ENCODE measurements at regions not wholly inside any gene's neighbourhood (a gene's known extent, or its start where the extent isn't known, plus 50 kb on each side); places are given as distances from the start of the nearest gene placed in this dataset.

GRCh38 chr2:128503399-128504245 lies 185.0 kb upstream of the HS6ST1 start:
- WGBS, 2 donors: 81 to 85% methylated on average over 17 to 19 of the region's 19 CpGs
- DNase-seq: no peak
- no peaks in the 10 kb centered on the region for H3K9me3 ChIP-seq
- no peak overlapping the region for H3K27ac ChIP-seq
- no peak overlapping the region for H3K4me3 ChIP-seq (replicated peaks in 1 of 3)
- no peaks in the 10 kb centered on the region for H3K27me3 ChIP-seq
- no peaks in the 10 kb centered on the region for H3K36me3 ChIP-seq
- no peak for TF ChIP-seq POLR2A (IDR thresholded peaks at IDR 0.05)
- no peak for TF ChIP-seq CTCF (IDR thresholded peaks at IDR 0.05)
- intact Hi-C loops (cut with DNase I): no loop called here
- no peaks in the 10 kb centered on the region for H3K4me1 ChIP-seq

- no peaks in the 10 kb centered on the region for H3K27me3 ChIP-seq
- no peak overlapping the region for H3K4me3 ChIP-seq (replicated peaks in 1 of 3)
- TF ChIP-seq CTCF (IDR thresholded peaks at IDR 0.05) (no peak), POLR2A (IDR thresholded peaks at IDR 0.05) (no peak)
- intact Hi-C loops (cut with DNase I): no loop called here
- WGBS, 2 donors: 86 to 90% methylated on average over 6 to 7 of the region's 11 CpGs
- H3K36me3 ChIP-seq: no peaks in the 10 kb centered on the region
- H3K9me3 ChIP-seq: no peaks in the 10 kb centered on the region
- H3K4me1 ChIP-seq: no peaks in the 10 kb centered on the region
- no peak for DNase-seq
- H3K27ac ChIP-seq: no peak overlapping the region
These were observed 185.8 kb upstream of the HS6ST1 start for GRCh38 chr2:128504246-128505149.

DNA sequence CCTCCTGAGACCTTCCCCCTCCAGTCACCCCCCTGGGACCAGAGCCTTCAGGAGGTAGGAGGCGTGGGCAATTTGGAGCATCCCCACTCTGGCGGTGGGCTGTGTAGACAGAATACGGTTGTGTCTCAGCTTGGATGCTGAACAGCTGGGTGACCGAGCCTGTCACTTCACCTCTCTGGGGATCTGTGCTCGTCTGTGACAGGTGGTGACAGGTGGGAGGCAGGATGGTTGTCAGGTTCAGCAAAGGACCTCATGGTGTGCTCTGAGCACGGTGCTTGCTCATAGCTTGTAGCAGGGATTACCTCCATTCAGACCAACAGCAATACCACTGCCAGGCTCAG lies 186.5 kb upstream of the HS6ST1 start:
- Histone ChIP-seq H3K4me3 (replicated peaks in 1 of 3) (no peak overlapping the region), H3K27ac (no peak overlapping the region), H3K36me3 (no peaks in the 10 kb centered on the region), H3K9me3 (no peaks in the 10 kb centered on the region), H3K27me3 (no peaks in the 10 kb centered on the region), H3K4me1 (no peaks in the 10 kb centered on the region)
- DNase-seq: no peak
- intact Hi-C loops (cut with DNase I): no loop called here
- WGBS, 2 donors: 84% methylated on average over 5 of the region's 6 CpGs; no CpG with 5 or more reads in 1 of the 2 donors
- no peak for TF ChIP-seq CTCF (IDR thresholded peaks at IDR 0.05)
- TF ChIP-seq POLR2A (IDR thresholded peaks at IDR 0.05): no peak

DNA sequence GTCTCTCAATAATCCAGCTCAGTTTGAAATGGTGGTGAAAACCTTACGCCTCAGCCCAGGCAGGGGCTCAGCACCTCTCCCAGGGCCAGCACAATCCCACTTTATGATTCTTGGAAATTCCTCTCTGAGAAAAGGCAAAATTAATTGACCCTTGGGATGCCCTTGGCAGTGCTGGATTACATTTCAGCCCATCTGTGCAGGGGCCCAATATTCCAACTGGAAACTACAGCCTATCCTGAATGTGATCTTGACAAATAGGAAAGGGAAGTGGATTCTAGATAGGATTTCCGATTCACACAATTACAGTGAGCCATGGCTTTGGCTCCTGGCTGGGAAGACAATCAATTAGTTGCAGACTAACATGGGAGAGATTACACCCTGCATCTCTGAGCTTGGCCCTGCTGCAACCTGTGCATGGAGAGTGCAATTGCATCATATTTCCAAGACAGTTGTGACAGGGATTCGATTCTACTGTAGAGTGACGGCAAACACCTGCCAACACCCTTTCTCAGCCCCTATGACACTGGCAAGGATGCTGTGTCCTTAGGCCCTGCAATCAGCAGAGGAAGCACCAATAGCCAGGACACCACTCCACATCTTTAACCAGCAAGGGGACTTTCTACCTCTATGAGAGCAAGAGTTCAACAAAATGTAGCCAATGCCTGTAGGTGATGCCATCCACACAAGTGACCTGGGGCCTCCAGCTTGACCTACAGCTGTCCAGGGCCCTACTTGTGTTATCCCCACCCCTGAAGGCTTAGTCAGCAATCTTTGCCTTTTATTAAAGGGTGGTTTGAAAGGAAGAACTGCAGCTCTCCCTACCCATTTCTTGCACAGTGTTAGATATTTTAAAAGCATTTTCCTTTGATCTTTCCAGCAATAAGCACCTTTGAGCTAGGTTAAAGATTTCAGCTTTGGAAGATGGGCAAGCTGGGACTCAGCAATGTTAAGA lies 187.2 kb upstream of the HS6ST1 start:
- Histone ChIP-seq H3K27ac (no peak overlapping the region), H3K9me3 (no peaks in the 10 kb centered on the region), H3K4me3 (replicated peaks in 1 of 3) (no peak overlapping the region), H3K27me3 (no peaks in the 10 kb centered on the region), H3K36me3 (no peaks in the 10 kb centered on the region), H3K4me1 (no peaks in the 10 kb centered on the region)
- TF ChIP-seq POLR2A (IDR thresholded peaks at IDR 0.05): no peak
- no peak for TF ChIP-seq CTCF (IDR thresholded peaks at IDR 0.05)
- intact Hi-C loops (cut with DNase I): no loop called here
- 71 to 80% methylated on average over 4 of the region's 4 CpGs for WGBS, 2 donors
- DNase-seq: no peak

Measured in thyroid gland (tissue), 4 donors.